HG03521 (cell line): ENCODE measurements at regions not wholly inside any gene's neighbourhood (a gene's known extent, or its start where the extent isn't known, plus 50 kb on each side); places are given as distances from the start of the nearest gene placed in this dataset.
A peak's percentile ranks its signal among the peaks of the same experiment; 100 is the strongest.
"Not testable (repeated sequence)": the region's sequence is repeated elsewhere in the genome, so short reads cannot be mapped to it uniquely, and the experiment has no call there.

ENCODE experiments used
- ATAC-seq: cut with Tn5 transposase; IDR thresholded peaks from one replicate; pipeline ENCODE4 v1.9.1; 2021; ENCODE audit warnings: mild to moderate bottlenecking, moderate library complexity; ENCODE audit not compliant: unreplicated experiment

DNA sequence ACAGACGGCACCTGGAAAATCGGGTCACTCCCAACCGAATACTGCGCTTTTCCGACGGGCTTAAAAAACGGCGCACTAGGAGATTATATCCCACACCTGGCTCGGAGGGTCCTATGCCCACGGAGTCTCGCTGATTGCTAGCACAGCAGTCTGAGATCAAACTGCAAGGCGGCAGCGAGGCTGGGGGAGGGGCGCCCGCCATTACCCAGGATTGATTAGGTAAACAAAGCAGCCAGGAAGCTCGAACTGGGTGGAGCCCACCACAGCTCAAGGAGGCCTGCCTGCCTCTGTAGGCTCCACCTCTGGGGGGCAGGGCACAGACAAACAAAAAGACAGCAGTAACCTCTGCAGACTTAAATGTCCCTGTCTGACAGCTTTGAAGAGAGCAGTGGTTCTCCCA, 64.5 kb downstream of the SLC30A10 start:
- not testable (repeated sequence) for ATAC-seq

DNA sequence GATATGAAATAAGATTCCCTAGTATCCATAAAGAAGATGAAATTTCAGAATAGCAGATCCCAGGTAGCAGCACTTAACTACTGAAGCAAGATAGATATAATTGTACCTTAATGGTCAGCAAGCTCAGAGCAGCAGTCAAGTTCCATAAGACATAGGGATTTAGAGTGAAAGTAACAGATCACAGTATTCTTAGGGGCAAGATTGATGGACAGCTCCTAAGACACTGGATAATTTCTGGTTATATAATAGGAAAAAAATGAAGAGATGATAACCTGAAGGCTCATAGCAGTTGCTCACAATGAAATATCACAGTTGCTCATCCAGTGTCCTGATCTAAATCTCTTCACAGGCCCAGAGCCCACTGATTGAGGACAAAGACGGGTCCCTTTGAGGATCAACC, 66.0 kb downstream of the SLC30A10 start:
- ATAC-seq = no peak

DNA sequence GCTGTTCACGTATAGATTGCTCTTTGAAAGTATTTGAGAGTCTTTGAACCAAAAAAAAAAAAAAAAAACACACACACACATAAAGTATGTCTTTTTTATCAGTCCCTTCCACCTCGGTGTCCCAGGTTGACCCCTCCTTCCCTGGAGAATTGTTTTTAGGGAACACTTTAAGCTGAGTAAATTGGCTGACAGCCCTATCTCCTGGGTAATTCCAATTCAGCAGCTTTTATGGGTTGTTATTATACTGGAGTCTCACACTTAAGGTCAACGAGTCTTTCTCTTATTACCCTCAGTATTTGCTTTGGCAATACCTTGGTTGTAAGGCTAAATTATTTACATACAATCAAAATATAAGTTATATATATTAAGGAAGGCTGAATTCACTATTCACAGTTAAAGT, 69.4 kb downstream of the SLC30A10 start:
- ATAC-seq = no peak

DNA sequence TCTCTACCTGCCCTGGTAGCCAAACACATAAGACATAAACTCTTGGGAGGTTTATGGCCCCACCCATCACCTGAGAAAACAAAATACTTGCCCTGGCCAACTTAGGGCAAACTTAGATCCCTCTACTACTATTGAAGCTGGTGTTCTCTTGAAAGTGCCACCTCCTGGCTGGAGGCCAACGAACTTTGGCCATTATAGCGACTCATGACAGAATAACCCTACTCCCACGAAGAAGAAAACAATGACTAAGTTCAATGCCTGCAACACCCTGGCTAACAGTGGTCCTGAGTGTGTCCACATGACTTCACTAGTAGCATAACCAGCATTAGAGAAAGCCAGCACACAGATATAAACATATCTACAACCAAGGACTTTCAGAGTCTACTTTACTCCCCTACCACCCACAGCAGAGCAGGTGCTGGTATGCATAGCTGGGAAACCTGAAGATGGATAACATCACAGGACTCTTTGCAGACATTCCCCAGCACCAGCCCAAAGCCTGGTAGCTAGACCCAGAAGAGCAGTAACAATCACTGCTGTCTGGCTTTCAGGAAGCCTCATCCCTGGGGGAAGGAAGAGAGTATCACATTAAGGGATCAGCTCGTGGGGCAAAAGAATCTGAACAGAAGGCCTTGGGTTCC, 81.0 kb downstream of the SLC30A10 start:
- no peak for ATAC-seq

DNA sequence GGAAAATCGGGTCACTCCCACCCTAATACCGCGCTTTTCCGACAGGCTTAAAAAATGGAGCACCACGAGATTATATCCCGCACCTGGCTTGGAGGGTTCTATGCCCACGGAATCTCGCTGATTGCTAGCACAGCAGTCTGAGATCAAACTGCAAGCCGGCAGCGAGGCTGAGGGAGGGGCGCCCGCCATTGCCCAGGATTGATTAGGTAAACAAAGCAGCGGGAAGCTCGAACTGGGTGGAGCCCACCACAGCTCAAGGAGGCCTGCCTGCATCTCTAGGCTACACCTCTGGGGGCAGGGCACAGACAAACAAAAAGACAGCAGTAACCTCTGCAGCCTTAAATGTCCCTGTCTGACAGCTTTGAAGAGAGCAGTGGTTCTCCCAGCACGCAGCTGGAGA, 88.8 kb downstream of the SLC30A10 start:
- not testable (repeated sequence) for ATAC-seq

DNA sequence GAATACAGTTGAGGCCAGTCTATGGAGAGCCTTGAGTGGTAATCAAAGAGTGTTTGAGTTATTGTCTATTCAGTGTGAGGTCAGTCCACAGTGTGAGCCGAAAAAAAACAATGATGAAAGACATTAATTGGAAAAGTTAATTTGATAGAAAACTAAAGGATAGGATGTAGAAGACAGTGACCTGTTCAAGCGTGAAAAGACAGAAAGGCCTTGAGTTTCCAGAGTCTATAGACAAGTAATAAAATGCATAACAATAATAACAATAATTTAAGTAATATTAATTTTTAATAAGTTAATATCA, 90.4 kb downstream of the SLC30A10 start:
- no peak for ATAC-seq

DNA sequence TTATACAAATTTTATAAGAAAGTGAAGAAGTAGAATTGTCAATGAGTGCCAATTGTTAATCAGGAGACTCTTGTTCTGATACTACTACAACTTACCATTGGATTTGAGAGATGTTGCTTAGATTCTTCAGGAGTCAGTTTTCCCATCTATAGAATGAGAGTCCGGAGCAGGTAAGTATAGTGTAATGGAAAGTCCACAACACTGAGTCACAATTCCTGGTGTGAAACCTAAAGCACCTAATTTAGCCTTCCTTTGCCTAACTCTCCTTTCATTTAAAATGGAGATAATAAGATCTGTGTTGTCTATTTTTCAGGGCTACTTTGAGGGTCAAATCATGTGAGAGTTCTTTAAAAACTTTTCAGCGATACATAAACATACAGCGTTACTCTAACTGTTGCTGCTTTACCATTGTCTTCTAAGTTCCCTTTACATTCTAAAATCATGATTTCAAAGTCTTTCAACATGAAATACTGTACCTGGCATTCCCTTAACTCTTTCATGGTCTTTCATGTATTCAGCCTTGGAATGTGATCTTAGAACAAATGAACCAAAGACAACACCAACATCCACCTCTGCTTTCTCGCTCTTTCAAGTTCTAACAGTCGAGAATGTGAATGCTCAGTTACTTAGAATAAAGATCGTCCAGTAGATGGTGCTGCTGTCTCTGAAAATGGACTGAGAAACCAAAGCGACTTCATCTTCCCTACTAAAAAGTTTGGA, 90.9 kb downstream of the SLC30A10 start:
- ATAC-seq = no peak

DNA sequence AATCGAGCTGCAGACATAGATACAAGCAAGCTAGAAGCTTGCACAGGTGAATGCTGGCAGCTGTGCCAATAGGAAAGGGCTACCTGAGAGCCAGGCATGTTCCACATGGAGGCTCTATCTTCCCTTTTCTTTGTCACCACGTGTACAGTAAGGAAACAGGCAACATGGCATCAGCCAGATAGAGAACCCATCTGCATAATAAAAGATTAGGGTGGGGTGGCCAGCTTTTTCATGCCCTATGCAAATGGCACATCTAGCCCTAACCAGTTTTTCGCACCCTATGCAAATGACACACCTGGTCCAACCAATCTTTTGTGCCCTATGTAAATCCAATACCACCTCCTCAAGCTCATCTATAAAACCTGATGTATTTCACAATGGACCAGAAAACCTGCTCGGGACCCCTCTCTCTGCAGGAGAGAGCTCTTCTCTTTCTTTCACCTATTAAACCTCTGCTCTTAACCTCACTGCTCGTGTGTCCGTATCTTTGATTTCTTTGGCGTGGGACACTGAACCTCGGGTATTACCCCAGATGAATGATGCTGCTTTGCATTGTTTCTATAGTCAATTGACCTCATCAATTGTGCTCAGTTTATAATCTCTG, 93.9 kb downstream of the SLC30A10 start:
- ATAC-seq = no peak

DNA sequence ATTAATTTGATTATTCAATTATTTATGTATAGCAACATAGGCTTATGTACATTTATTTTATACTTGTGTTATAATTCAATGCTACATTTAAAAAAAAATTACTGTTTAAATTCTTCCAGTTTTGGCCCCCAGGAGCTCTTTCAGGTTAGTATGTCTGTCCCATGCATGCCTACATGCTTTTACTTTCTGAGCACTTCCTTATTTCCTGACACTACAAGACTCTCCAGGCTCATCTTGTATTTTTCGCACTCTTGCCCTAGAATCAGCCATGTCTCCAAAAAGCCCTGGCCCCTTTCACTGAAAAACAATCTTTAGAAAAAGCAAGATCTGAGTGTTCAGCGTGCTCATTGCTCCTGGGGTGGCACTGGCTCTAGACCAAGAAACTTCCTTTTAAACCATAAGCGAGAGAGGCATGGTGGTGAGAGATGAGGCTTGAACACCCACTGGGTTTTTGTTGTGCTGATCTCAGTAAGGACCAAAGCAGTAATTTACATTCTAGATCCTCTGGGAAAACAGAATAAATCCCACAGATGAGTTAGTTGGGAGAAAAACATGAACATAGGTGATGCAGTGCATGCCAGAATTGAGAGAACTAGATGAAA, 95.0 kb downstream of the SLC30A10 start:
- no peak for ATAC-seq

DNA sequence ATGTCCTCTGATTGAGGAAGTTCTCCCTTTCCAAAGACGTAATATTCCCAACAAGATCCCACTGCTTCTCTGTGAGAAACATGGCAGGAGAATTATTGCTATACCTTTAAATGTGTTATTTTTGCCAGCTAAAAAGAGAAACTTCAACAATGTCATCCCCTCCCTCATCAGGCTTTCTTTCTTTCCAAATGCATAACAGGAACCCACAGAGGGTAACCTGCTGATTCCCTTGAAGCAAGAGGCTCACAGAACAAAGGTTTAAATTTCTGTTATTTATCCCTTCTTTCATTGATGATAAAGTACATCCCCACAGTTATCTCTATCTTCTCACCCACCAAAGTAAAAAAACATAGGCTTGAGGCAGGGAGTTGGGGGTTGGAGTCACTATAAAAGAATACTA, 102.1 kb downstream of the SLC30A10 start:
- ATAC-seq = no peak

DNA sequence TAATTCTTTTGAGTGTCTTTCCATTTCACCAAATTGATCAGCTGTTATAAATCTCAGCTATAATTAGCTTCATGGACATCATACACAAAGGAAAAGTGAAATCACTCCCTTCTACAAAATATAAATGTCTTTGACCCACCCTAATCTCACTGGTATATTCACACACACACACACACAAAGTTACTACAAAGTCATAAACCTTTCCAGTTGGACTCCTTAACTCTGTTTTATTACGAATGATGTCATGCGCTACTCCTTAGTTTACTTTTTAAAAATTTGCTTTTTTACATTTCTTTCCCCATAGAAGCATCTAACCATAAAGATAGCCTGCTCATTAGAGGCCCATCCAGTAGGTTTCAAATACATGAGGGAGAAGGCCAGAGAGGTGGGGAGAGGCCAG, 103.0 kb downstream of the SLC30A10 start:
- no peak for ATAC-seq

DNA sequence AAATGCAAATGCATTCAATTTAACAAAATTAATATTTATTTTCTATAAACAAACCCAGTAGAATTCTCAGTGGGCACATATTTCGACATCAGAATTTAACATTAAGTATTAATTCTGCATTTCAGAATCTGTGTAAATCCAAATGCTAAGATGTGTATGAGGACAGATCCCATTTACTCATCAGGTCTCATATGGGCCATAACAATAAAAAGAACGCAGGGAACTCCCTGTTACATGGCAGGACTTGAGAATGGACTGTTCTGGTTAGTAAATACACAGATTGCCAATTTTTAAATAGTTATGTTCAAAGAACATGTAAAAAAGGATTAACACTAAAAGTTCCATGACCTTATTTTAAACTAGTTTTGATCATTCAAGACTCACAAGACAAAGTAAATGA, 104.0 kb downstream of the SLC30A10 start:
- no peak for ATAC-seq

DNA sequence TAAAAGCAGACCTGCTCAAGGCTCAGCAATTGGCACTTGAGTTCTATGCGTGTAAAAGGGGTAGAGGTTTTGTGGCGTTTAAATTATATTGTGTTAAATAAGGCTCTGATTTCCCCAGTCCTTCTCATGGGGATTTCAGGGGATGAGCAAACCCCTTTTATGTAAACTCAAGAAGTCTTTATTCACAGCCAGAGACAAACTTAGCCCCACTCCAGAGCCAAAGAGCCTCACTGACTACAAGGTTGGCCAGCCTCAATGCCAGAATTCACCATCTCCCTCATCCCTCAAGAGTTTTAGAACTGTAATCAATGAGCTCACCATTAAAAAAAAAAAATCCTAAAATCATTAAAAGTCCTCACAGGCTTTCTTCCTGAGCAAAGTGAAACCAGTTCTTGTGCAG, 107.8 kb downstream of the SLC30A10 start:
- ATAC-seq = no peak

DNA sequence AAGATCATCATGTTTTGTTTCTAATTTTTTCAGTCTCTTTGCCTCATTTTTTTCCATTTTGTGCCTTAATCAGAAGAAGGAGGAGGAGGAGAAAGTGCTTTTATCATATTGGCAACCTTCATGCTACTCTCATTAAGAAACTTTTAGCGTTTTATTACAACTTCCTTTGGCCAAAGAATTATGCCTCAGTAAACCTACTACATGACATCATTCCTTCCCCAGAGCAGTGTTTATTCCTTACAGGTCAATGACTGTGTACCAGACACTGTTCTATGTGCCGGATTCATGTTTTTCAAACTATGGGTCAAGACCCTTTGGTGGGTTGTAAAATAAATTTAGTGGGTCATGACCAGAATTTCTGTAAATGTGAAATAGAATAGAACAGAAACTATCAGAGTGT, 110.4 kb downstream of the SLC30A10 start:
- ATAC-seq = no peak

DNA sequence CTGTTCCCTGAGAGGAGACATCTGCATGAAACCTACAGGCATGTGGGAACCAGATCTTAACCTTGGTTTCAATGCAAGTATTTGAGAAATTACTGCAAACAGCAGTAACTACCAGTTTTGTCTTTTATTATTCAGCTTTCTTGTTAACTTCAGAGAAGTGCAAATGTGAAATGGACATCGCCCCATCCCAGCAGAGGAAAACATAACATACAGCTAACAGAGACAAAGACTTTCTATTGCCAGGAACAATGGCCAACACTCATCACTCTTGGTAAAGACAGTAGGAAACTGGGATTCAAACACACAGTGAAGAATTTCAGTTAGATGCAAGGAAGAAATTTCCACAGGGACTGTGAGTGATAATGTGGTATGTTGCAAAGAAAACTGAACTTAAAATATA, 115.1 kb downstream of the SLC30A10 start:
- no peak for ATAC-seq

DNA sequence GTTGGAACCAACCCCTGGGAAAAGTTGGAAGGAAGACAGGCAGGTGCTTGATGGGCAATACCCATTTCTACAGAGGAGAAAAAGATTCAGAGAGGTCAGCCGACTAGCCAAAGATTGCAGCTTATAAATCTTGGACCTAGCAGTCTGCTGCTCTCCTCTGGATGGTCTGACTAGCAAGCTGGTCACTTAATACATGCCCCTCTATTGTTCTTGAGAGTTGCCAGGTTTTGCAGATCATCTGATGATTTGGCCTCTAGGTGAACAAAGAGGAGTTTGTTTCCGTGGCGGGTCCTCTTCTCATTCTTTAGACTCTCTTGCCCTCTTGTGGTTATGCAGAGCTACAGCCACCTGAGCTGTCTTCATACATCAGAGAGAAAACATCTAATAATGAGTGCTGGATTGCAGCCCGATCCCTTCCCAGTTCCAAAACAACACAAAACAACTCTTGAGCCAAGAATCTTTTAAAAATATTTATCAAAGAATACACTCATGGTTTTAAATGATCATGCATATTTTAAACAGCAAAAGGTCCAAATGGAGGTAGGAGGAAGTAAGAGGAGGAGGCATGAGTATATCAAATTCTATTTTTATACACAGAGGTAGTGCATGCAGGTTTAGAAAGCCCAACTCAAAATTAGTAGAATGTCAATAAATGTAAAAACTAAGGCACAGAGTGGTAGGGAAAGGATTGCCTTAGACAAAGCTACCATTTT, 115.7 kb downstream of the SLC30A10 start:
- peak; percentile 93 for ATAC-seq

DNA sequence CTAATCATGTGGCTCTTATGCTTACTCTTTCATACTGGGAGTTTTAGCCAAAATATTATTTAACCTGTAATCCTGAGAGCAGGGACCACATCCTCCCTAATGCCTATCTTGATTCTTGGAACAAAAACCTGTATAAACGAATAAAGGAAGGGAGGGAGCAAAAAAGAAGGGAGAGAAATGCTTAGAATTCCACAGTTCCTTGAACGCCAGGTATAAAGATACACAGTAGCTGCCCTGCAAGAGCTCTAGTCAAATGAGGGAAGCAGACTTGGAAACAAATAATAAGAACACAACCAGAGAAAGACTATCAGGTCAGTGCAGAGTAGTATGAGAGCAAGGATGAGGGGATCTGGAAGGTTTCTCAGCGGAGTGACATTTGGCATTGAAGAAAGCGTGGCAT, 116.3 kb downstream of the SLC30A10 start:
- no peak for ATAC-seq

DNA sequence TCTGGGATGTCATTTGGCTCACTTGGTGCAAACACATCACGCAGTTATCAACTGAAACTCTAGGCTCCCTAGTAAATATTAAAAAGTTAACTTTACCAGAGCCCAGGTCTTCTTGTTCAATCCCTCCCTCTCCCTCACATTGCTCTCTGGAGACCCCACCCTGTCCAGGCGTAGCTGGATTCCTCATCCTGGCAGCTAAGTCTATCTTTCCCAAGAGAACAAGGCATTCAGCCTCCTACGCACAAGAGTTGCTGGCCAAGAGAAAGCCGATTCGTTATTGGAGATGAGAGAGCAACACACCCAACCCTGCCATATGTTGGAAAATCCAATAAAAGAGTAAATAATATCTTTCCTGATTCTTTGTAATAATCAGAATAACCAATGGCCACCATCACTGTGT, 117.9 kb downstream of the SLC30A10 start:
- ATAC-seq = no peak

DNA sequence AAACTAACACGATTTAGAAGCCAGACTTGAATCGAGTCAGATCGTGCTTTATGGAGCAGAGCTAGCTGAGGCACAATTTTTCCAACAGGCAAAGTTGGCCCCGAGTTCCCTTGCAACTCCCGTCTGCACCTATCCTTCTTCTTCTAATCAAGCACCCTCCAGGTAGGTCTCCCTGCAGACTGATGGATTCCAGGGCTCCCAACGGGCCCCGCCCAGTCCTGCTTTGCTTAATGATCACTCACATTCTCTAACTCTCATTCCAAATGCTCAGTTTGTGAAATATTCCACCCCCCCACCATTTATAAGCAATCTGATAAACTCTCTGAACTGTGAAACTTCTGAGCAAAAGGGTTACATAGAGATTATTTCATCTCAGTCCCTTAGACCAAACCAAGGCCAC, 119.6 kb downstream of the SLC30A10 start:
- ATAC-seq = no peak

DNA sequence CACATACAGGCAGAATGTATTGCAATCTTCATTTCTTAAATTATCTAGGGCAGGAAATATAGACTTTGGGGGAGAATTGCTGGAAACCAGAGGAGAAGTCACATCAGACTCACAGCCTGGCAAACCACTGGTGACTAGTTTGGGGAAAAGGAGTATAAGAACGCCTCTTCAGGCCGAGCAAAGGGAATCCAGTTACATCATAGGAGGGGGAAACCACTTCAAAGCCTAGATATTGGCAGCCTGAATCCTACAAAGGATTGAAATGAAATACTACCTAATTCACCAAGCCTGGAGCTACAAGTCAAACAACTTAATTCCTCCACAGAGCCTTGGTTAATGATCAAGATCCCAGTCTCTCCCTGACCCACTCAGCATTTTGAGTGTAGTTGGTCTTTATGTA, 121.7 kb downstream of the SLC30A10 start:
- no peak for ATAC-seq

DNA sequence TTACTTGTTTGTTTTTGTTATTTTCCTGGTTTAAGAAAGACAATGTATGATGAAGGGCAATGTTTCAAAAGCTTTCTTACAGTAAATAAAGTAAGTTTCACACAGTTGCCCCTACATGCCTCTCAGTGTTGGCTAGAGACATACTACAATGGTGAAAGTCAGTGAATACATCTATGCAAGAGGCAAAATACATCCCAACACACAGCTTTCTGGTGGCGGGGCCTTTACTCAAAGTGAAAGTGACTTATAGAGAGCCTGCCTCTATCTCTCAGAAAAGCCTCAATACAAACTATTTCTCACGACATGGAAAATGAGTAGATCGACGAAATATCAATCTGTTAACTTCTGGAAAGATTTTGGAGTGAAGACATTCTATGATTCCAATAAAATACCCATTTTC, 122.3 kb downstream of the SLC30A10 start:
- no peak for ATAC-seq

DNA sequence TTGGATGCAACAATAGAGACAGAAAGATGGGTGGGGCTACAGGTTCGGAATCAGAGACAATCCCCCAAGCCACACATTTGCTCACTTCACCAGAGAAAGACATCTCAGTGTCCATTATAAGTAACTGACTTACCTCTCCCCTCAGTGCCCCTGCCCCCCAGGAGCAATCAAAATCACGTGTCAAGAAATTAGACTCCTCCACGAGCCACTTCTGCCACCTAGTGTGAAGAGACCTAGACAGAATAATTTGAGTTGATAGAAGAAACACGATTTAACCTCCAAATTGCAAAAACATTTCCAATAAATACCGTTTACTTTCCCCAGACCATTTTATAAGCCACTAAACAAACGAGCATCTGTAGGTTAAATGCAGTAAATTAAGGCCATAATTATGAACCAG, 123.2 kb downstream of the SLC30A10 start:
- ATAC-seq = no peak
